ENCODE measurements at regions not wholly inside any gene's neighbourhood (a gene's known extent, or its start where the extent isn't known, plus 50 kb on each side); places are given as distances from the start of the nearest gene placed in this dataset.

DNA sequence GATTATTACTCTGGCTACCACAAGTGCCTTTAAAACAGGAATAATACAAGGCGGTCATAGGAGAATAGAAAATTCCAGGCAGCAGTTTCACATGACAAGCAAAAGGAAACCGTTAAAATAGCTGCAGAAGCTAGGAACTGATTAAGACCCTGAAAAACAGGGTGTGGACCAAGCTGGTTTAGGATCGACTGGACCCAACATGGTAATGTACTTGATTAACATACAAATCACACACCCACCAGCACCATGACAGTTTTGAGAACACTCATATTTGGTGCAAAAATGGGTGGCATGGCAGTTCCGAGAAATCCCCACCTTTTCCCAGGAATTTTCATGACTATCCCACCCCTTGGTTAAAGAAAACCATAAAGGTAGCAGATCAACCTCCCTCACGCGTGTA is 51.9 kb upstream of the TMEM163 start:
- no peak for TF ChIP-seq ZFX (IDR thresholded peaks at IDR 0.05)
- no peak for TF ChIP-seq CTCF (conservative IDR thresholded peaks at IDR 0.05)
- no peak overlapping the region for H3K27ac ChIP-seq

DNA sequence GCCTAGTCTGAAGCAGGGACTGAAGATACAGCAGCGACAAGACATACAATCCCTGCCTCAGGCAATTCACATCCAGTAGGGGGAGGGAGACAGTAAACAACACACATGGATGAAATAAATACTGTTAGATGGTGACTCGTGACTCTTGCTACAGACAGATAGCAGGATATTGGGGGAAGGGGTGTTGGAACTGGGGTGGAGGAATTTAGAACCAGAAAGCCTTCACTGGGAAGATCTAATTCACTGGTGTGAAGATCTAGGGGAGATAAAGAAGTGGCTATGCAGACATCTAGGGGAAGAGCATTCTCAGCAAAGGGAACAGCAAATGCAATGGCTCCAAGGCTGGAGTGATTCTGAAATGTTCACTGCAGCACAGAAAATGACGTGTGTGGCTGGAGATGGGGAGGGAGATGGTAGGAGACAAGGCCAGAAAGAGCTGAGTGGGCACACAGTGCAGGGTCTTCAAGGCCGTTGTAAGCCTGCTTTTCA is 52.6 kb upstream of the TMEM163 start:
- H3K27ac ChIP-seq = no peak overlapping the region
- TF ChIP-seq ZFX (IDR thresholded peaks at IDR 0.05) (no peak), CTCF (conservative IDR thresholded peaks at IDR 0.05) (no peak; the same call in 1 of the 2 replicates)

GRCh38 chr2:134772493-134773169 is 53.8 kb upstream of the TMEM163 start:
- TF ChIP-seq CTCF (conservative IDR thresholded peaks at IDR 0.05) (no peak), ZFX (IDR thresholded peaks at IDR 0.05) (no peak)
- H3K27ac ChIP-seq = no peak overlapping the region

DNA sequence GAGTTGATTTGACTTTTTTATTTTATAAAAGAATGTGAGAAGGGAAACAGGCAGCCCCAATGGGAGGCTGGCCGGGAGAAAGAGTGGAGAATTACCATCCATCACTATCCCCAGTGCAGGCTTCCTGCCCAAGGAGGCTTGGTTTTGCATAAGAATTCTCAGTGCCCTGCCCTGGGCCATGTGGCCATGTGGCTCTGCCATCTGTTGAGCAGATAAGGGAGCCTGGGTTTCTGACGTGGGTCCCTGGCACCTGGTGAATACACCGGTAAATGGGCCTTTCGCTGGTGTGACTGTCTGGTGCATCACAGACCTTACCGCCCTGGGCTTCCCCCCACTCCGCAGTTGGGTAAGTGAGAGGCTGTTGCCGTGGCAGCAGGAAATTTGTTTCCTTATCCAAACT is 54.5 kb upstream of the TMEM163 start:
- no peak overlapping the region for H3K27ac ChIP-seq
- TF ChIP-seq ZFX (IDR thresholded peaks at IDR 0.05) (no peak), CTCF (conservative IDR thresholded peaks at IDR 0.05) (no peak)

DNA sequence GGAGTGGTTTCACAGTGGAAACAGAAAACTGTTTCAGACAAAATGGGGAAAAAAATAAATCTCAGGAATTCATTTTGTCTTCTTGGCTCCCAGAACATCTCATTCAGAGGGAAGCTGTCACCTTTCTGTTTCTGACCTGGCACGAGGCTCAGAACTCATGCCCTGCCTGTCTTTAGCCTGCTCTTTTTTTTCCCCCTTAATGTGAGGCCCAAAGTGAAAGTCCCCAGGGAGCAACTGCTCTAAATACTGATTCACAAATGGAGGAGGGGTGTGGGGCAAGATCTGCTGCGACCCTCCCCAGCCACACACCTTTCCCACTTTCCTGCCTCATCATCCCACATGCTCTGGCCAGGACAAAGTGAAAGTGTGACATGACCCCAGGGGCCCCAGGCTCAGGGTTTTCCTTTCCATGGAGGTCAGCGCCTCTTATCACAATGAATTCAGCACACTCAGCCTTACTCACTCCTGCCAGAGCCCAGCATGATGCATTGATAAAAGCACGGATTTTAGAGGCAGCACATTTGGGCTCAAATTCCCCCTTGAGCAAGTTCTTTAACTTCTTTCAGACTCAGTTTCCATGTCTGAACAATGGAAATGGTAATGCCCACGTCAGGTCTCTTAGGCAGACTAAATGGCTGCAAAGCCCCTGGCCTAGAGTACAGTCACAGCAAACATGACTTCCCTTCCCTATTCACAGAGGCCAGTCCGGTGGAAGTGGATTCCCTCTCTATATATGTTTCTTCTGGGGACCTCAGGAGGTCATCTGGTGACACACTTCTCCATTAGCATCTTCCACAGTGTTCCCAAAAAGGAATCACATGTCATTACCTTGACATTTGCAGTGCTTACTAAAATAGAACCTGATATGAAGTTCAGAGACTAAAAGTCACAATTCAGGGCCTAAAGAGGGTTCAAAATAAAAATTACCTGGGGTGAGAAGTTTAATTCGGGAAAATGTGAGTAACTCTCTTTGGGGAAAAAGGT is 55.3 kb upstream of the TMEM163 start:
- TF ChIP-seq CTCF (conservative IDR thresholded peaks at IDR 0.05) (no peak), ZFX (IDR thresholded peaks at IDR 0.05) (no peak)
- no peak overlapping the region for H3K27ac ChIP-seq

GRCh38 chr2:134774786-134775641 is 56.2 kb upstream of the TMEM163 start:
- H3K27ac ChIP-seq = no peak overlapping the region
- TF ChIP-seq CTCF (conservative IDR thresholded peaks at IDR 0.05) = no peak
- no peak for TF ChIP-seq ZFX (IDR thresholded peaks at IDR 0.05)
